ENCODE measurements at regions not wholly inside any gene's neighbourhood (a gene's known extent, or its start where the extent isn't known, plus 50 kb on each side); places are given as distances from the start of the nearest gene placed in this dataset.

GRCh38 chr1:115467196-115467595 is 129.1 kb upstream of the NGF start:
- Histone ChIP-seq H3K36me3 (ENCODE audit: control insufficient read depth in 1 of 2, insufficient read depth in 2 of 2, low read depth in 1 of 2, low read length in 2 of 2) (no peaks in the 10 kb centered on the region), H3K14ac (ENCODE audit: low read length in 2 of 2) (no peak overlapping the region), H2AK5ac (ENCODE audit: low read length, severe bottlenecking) (no peak overlapping the region), H3K4me1 (ENCODE audit: control insufficient read depth, insufficient read depth, low read depth, low read length) (no peaks in the 10 kb centered on the region), H3K79me1 (replicated peaks; ENCODE audit: low read length, poor library complexity, severe bottlenecking) (no peaks in the 10 kb centered on the region), H3K9me3 (ENCODE audit: control insufficient read depth, low read length) (no peaks in the 10 kb centered on the region), H3K4ac (ENCODE audit: low read depth in 1 of 2, low read length in 2 of 2) (no peak overlapping the region), H4K8ac (ENCODE audit: low read length) (no peak overlapping the region), H2BK120ac (ENCODE audit: low read depth, low read length) (no peak overlapping the region), H4K91ac (ENCODE audit: low read length) (no peak overlapping the region), H2BK12ac (ENCODE audit: low read length in 2 of 2) (no peak overlapping the region), H3K27me3 (ENCODE audit: control insufficient read depth in 1 of 2, insufficient read depth in 1 of 2, low read length in 2 of 2) (no peaks in the 10 kb centered on the region), H3K4me2 (ENCODE audit: low read length, poor library complexity, severe bottlenecking) (no peak overlapping the region), H2BK15ac (ENCODE audit: low read depth, poor library complexity, severe bottlenecking) (no peak overlapping the region), H3K4me3 (ENCODE audit: insufficient read depth in 1 of 2, low read depth in 1 of 2, low read length in 2 of 2) (no peak overlapping the region), H2AFZ (ENCODE audit: low read depth, low read length) (no peak overlapping the region), H3K18ac (ENCODE audit: low read depth in 1 of 2, low read length in 2 of 2) (no peak overlapping the region), H2BK5ac (ENCODE audit: low read depth, low read length, poor library complexity, severe bottlenecking) (no peak overlapping the region), H3K27ac (ENCODE audit: low read length, poor library complexity, severe bottlenecking) (no peak overlapping the region), H3K23ac (ENCODE audit: low read length in 2 of 2) (no peak overlapping the region), H3K9ac (ENCODE audit: low read length) (no peak overlapping the region)
- no peak for DNase-seq
- WGBS = over 99% methylated on average over 4 of the region's 4 CpGs

- Histone ChIP-seq H2BK5ac (ENCODE audit: low read depth, low read length, poor library complexity, severe bottlenecking) (no peak overlapping the region), H4K91ac (ENCODE audit: low read length) (no peak overlapping the region), H2AFZ (ENCODE audit: low read depth, low read length) (no peak overlapping the region), H3K23ac (ENCODE audit: low read length in 2 of 2) (no peak overlapping the region), H3K27ac (ENCODE audit: low read length, poor library complexity, severe bottlenecking) (no peak overlapping the region), H4K8ac (ENCODE audit: low read length) (no peak overlapping the region), H2BK120ac (ENCODE audit: low read depth, low read length) (no peak overlapping the region), H3K14ac (ENCODE audit: low read length in 2 of 2) (no peak overlapping the region), H3K27me3 (ENCODE audit: control insufficient read depth in 1 of 2, insufficient read depth in 1 of 2, low read length in 2 of 2) (no peaks in the 10 kb centered on the region), H3K18ac (ENCODE audit: low read depth in 1 of 2, low read length in 2 of 2) (no peak overlapping the region), H2BK12ac (ENCODE audit: low read length in 2 of 2) (no peak overlapping the region), H3K9ac (ENCODE audit: low read length) (no peak overlapping the region), H3K79me1 (replicated peaks; ENCODE audit: low read length, poor library complexity, severe bottlenecking) (no peaks in the 10 kb centered on the region), H3K4me2 (ENCODE audit: low read length, poor library complexity, severe bottlenecking) (no peak overlapping the region), H3K4me1 (ENCODE audit: control insufficient read depth, insufficient read depth, low read depth, low read length) (no peaks in the 10 kb centered on the region), H2BK15ac (ENCODE audit: low read depth, poor library complexity, severe bottlenecking) (no peak overlapping the region), H3K4me3 (ENCODE audit: insufficient read depth in 1 of 2, low read depth in 1 of 2, low read length in 2 of 2) (no peak overlapping the region), H3K4ac (ENCODE audit: low read depth in 1 of 2, low read length in 2 of 2) (no peak overlapping the region), H3K36me3 (ENCODE audit: control insufficient read depth in 1 of 2, insufficient read depth in 2 of 2, low read depth in 1 of 2, low read length in 2 of 2) (no peaks in the 10 kb centered on the region), H3K9me3 (ENCODE audit: control insufficient read depth, low read length) (no peaks in the 10 kb centered on the region), H2AK5ac (ENCODE audit: low read length, severe bottlenecking) (no peak overlapping the region)
- WGBS = 98% methylated on average over 3 of the region's 3 CpGs
- peak; percentile 9 for DNase-seq
Measured at GRCh38 chr1:115466433-115466832, 128.4 kb upstream of the NGF start.

DNA sequence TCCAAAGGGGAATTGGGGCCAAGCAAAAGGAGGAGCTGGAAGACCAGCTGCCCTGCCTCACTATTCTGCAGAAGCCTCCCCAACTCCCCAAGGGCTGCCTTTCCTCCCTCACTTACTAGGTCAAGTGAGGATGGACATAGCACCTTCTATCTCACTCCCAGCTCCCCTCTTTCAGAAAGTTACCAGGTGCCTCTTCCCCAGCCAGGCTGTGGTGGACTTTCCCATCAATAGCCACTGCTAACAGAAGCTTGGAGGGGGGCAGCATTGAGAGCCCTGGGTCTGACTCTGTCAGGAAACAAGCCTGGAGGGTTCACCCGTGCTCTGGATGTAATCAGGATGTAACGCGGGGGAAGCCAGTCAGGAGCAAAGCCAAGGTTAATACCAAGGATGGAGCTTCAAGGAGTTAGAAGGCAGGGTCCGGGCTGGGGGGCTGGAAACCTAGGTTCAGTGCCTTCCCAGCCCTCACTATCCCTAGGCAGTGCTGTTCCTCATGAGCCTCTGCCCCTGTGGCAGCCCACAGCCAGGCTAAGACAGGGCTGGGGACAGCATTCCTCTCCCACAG is 127.8 kb upstream of the NGF start:
- H3K4me3 ChIP-seq (ENCODE audit: insufficient read depth in 1 of 2, low read depth in 1 of 2, low read length in 2 of 2) = no peak overlapping the region
- peak overlapping the region in 1 of 2 experiments; percentile 36 for H3K4ac ChIP-seq (ENCODE audit: low read depth in 1 of 2, low read length in 2 of 2)
- H3K27me3 ChIP-seq (ENCODE audit: control insufficient read depth in 1 of 2, insufficient read depth in 1 of 2, low read length in 2 of 2) = no peaks in the 10 kb centered on the region
- H3K27ac ChIP-seq (ENCODE audit: low read length, poor library complexity, severe bottlenecking) = no peak overlapping the region
- no peaks in the 10 kb centered on the region for H3K36me3 ChIP-seq (ENCODE audit: control insufficient read depth in 1 of 2, insufficient read depth in 2 of 2, low read depth in 1 of 2, low read length in 2 of 2)
- H2BK15ac ChIP-seq (ENCODE audit: low read depth, poor library complexity, severe bottlenecking) = no peak overlapping the region
- no peak overlapping the region for H2BK5ac ChIP-seq (ENCODE audit: low read depth, low read length, poor library complexity, severe bottlenecking)
- H3K9me3 ChIP-seq (ENCODE audit: control insufficient read depth, low read length) = no peaks in the 10 kb centered on the region
- DNase-seq = no peak
- H3K18ac ChIP-seq (ENCODE audit: low read depth in 1 of 2, low read length in 2 of 2) = no peak overlapping the region
- no peak overlapping the region for H2BK120ac ChIP-seq (ENCODE audit: low read depth, low read length)
- no peak overlapping the region for H4K8ac ChIP-seq (ENCODE audit: low read length)
- no peak overlapping the region for H3K14ac ChIP-seq (ENCODE audit: low read length in 2 of 2)
- no peak overlapping the region for H3K4me2 ChIP-seq (ENCODE audit: low read length, poor library complexity, severe bottlenecking)
- H3K23ac ChIP-seq (ENCODE audit: low read length in 2 of 2) = no peak overlapping the region
- H3K4me1 ChIP-seq (ENCODE audit: control insufficient read depth, insufficient read depth, low read depth, low read length) = no peaks in the 10 kb centered on the region
- no peak overlapping the region for H2AK5ac ChIP-seq (ENCODE audit: low read length, severe bottlenecking)
- no peak overlapping the region for H2BK12ac ChIP-seq (ENCODE audit: low read length in 2 of 2)
- 64% methylated on average over 4 of the region's 4 CpGs for WGBS
- H4K91ac ChIP-seq (ENCODE audit: low read length) = no peak overlapping the region
- H3K79me1 ChIP-seq (replicated peaks; ENCODE audit: low read length, poor library complexity, severe bottlenecking) = no peaks in the 10 kb centered on the region
- H3K9ac ChIP-seq (ENCODE audit: low read length) = no peak overlapping the region
- H2AFZ ChIP-seq (ENCODE audit: low read depth, low read length) = no peak overlapping the region

DNA sequence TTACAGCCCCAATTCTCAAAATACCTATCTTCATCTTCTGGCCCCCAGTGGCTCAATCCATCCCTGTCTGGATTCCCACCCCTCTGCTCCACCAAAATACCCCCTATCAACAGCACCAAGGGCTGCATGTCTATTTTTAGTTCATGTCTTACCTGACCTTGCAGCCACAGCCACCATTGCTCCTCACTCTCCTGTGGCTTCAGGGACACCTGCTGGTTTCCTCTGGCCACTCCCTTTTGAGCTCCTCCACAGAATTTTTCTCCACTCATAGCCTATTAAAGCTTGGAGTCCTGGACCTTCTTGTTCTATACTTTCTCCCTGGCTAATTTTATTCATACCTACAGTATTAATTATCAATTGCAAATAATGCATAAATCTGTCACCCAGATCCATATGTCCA is 125.3 kb upstream of the NGF start:
- no peak for DNase-seq
- Histone ChIP-seq H2BK12ac (ENCODE audit: low read length in 2 of 2) (no peak overlapping the region), H3K79me1 (replicated peaks; ENCODE audit: low read length, poor library complexity, severe bottlenecking) (no peaks in the 10 kb centered on the region), H3K36me3 (ENCODE audit: control insufficient read depth in 1 of 2, insufficient read depth in 2 of 2, low read depth in 1 of 2, low read length in 2 of 2) (no peaks in the 10 kb centered on the region), H2BK15ac (ENCODE audit: low read depth, poor library complexity, severe bottlenecking) (no peak overlapping the region), H2AFZ (ENCODE audit: low read depth, low read length) (no peak overlapping the region), H3K23ac (ENCODE audit: low read length in 2 of 2) (no peak overlapping the region), H3K9me3 (ENCODE audit: control insufficient read depth, low read length) (no peaks in the 10 kb centered on the region), H3K4me1 (ENCODE audit: control insufficient read depth, insufficient read depth, low read depth, low read length) (no peaks in the 10 kb centered on the region), H2BK5ac (ENCODE audit: low read depth, low read length, poor library complexity, severe bottlenecking) (no peak overlapping the region), H3K14ac (ENCODE audit: low read length in 2 of 2) (no peak overlapping the region), H3K4me3 (ENCODE audit: insufficient read depth in 1 of 2, low read depth in 1 of 2, low read length in 2 of 2) (no peak overlapping the region), H4K8ac (ENCODE audit: low read length) (no peak overlapping the region), H3K27me3 (ENCODE audit: control insufficient read depth in 1 of 2, insufficient read depth in 1 of 2, low read length in 2 of 2) (no peaks in the 10 kb centered on the region), H3K4me2 (ENCODE audit: low read length, poor library complexity, severe bottlenecking) (no peak overlapping the region), H3K9ac (ENCODE audit: low read length) (no peak overlapping the region), H2BK120ac (ENCODE audit: low read depth, low read length) (no peak overlapping the region), H4K91ac (ENCODE audit: low read length) (no peak overlapping the region), H2AK5ac (ENCODE audit: low read length, severe bottlenecking) (no peak overlapping the region), H3K4ac (ENCODE audit: low read depth in 1 of 2, low read length in 2 of 2) (no peak overlapping the region), H3K18ac (ENCODE audit: low read depth in 1 of 2, low read length in 2 of 2) (no peak overlapping the region), H3K27ac (ENCODE audit: low read length, poor library complexity, severe bottlenecking) (no peak overlapping the region)

All from mesenchymal stem cell (in vitro differentiated cells and primary cell).